T-helper 2 cell (primary cell): ENCODE measurements at regions not wholly inside any gene's neighbourhood (a gene's known extent, or its start where the extent isn't known, plus 50 kb on each side); places are given as distances from the start of the nearest gene placed in this dataset.

Source experiments
- DNase-seq, 5 experiments: peaks; one replicate each; pipeline versions ENCODE4 v3.0.0 to v3.0.0-alpha.2; 2012 to 2022

GRCh38 chr12:127893895-127894609, 372.9 kb upstream of the TMEM132C start:
- DNase-seq = no peak

GRCh38 chr12:127896661-127897060, 370.3 kb upstream of the TMEM132C start:
- DNase-seq = no peak

- no peak for DNase-seq
These were observed 368.4 kb upstream of the TMEM132C start for GRCh38 chr12:127898616-127899015.

GRCh38 chr12:127899971-127900370, 367.0 kb upstream of the TMEM132C start:
- DNase-seq = no peak

GRCh38 chr12:127900386-127900785, 366.6 kb upstream of the TMEM132C start:
- no peak for DNase-seq

- no peak for DNase-seq
These were observed 363.8 kb upstream of the TMEM132C start for GRCh38 chr12:127903146-127903545.

GRCh38 chr12:127909041-127909440, 357.9 kb upstream of the TMEM132C start:
- no peak for DNase-seq

- DNase-seq = no peak
These were observed 355.7 kb upstream of the TMEM132C start for GRCh38 chr12:127911291-127911690.

GRCh38 chr12:127912035-127912665, 354.8 kb upstream of the TMEM132C start:
- DNase-seq = no peak

- DNase-seq = no peak
These were observed 343.5 kb upstream of the TMEM132C start for GRCh38 chr12:127923501-127923900.

- no peak for DNase-seq
These were observed 341.0 kb upstream of the TMEM132C start for GRCh38 chr12:127925971-127926370.

GRCh38 chr12:127928178-127928577, 338.8 kb upstream of the TMEM132C start:
- DNase-seq = no peak

GRCh38 chr12:127928615-127929571, 338.1 kb upstream of the TMEM132C start:
- DNase-seq = no peak

GRCh38 chr12:127930122-127930521, 336.8 kb upstream of the TMEM132C start:
- no peak for DNase-seq

- no peak for DNase-seq
These were observed 332.6 kb upstream of the TMEM132C start for GRCh38 chr12:127934409-127934808.

- DNase-seq = no peak
These were observed 330.5 kb upstream of the TMEM132C start for GRCh38 chr12:127936463-127936862.

- no peak for DNase-seq
These were observed 325.6 kb upstream of the TMEM132C start for GRCh38 chr12:127941332-127941731.

- DNase-seq = no peak
These were observed 324.0 kb upstream of the TMEM132C start for GRCh38 chr12:127942981-127943380.

- DNase-seq = no peak
These were observed 323.3 kb upstream of the TMEM132C start for GRCh38 chr12:127943481-127944210.

- DNase-seq = no peak
These were observed 322.6 kb upstream of the TMEM132C start for GRCh38 chr12:127944211-127944899.

- DNase-seq = no peak
These were observed 309.8 kb upstream of the TMEM132C start for GRCh38 chr12:127957001-127957660.
